Astrocyte of the spinal cord (primary cell): ENCODE measurements at regions not wholly inside any gene's neighbourhood (a gene's known extent, or its start where the extent isn't known, plus 50 kb on each side); places are given as distances from the start of the nearest gene placed in this dataset.

Experiments used
- DNase-seq: peaks from one replicate; pipeline ENCODE4 v3.0.0; 2011; ENCODE audit warnings: low read depth, low spot score
- H3K4me3 ChIP-seq: 2 replicates; pipeline ENCODE4 v1.5.1; 2011; ENCODE audit warnings: low read depth, mild to moderate bottlenecking, low read length, moderate library complexity
- in situ Hi-C: cut with HindIII; loops from 2 replicates; pipeline ENCODE4 v1.10.0; 2017; ENCODE audit warnings: low sequenced_read_pairs
- TF ChIP-seq, protein P1 (sequence below): IDR thresholded peaks from 2 replicates; pipeline ENCODE4 v1.5.1; 2012; ENCODE audit warnings: low read depth, mild to moderate bottlenecking, low read length, inconsistent platforms

DNA sequence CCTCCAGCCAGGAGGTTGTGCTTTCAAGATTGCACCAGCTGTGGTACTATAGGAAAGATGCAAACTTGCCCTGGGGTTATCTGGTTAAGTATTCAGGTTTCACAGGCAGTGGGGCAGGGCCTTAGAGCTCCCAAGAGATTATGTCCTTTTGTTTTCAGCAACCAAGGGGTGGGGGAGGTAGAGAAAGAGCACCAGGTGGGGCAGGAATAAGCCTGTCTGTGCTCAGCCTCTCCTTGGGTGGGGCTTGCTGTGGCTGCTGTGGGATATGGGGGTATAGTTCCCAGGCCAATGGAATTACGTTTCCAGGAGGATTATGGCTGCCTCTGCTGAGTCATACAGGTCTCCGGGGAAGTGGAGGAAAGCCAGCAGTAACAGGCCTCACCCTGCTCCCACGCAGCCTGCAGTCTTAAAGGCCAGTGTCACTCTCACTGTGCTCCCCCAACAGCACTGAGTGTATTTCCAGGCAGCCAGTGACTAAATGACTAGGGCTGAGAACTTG lies 508.6 kb downstream of the RWDD3 start:
- in situ Hi-C loops = no loop called here
- TF ChIP-seq, protein P1, sequence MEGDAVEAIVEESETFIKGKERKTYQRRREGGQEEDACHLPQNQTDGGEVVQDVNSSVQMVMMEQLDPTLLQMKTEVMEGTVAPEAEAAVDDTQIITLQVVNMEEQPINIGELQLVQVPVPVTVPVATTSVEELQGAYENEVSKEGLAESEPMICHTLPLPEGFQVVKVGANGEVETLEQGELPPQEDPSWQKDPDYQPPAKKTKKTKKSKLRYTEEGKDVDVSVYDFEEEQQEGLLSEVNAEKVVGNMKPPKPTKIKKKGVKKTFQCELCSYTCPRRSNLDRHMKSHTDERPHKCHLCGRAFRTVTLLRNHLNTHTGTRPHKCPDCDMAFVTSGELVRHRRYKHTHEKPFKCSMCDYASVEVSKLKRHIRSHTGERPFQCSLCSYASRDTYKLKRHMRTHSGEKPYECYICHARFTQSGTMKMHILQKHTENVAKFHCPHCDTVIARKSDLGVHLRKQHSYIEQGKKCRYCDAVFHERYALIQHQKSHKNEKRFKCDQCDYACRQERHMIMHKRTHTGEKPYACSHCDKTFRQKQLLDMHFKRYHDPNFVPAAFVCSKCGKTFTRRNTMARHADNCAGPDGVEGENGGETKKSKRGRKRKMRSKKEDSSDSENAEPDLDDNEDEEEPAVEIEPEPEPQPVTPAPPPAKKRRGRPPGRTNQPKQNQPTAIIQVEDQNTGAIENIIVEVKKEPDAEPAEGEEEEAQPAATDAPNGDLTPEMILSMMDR = no peak
- peak; percentile 18 for DNase-seq
- H3K4me3 ChIP-seq = no peak overlapping the region

- TF ChIP-seq, protein P1 = no peak
- H3K4me3 ChIP-seq = no peak overlapping the region
- in situ Hi-C loops = no loop called here
- DNase-seq = no peak
Measured at GRCh38 chr1:95744731-95745130, 510.7 kb downstream of the RWDD3 start.

- in situ Hi-C loops = no loop called here
- no peak for DNase-seq
- H3K4me3 ChIP-seq = no peak overlapping the region
- TF ChIP-seq, protein P1 = no peak
Measured at GRCh38 chr1:95752515-95753381, 518.7 kb downstream of the RWDD3 start.

DNA sequence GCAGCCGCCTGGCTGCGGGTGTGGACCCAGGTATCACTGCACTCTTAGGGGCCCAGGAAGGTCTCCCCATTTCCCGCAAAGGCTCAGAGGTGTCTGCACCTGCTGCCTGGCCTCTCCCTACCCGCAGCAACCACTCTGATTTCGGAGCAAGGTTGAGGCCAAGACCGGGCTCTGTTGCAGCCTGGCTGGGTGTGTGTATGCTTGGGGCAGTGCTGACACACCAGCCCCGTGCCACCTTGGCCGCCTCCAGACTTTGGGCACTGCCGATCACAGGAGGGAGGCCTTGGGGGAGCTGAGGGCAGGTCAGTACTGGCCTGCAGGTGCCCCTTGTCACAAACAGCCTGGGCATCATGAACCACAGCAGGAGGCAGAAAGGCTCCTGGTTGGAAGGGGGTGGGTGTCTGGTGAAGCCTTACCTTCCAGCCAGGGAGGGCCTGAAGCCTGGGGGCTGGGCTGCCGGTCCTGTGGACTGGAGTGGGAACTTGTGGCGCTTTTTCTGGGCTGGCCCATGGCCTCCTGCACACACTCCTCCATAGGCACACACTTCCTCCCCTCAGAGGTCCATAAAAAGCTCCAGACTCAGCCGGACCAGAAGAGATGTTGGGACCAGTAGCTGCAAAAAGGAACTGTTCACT lies 519.5 kb downstream of the RWDD3 start:
- TF ChIP-seq, protein P1 = no peak
- H3K4me3 ChIP-seq = no peak overlapping the region
- no peak for DNase-seq
- in situ Hi-C loops = no loop called here

DNA sequence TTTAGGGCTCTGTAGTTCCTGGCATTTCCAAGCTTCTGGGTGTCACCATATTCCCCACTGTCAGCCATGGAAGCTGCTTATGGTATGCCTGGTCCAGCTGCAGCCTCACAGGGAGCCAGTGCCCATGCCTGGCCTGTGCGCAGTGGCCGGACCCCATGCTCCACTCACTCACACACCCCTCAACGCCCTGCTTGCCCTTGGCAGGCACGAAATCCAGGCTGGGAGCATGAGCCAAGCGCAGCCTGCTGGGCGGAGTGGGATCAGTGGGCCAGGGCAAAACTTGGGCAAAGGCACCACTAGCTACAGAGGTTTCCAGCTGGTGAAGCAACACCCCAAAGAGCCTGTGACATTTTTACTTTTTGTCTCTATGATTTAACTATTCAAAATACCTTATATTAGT lies 520.4 kb downstream of the RWDD3 start:
- H3K4me3 ChIP-seq = no peak overlapping the region
- TF ChIP-seq, protein P1 = no peak
- in situ Hi-C loops = no loop called here
- DNase-seq = no peak

GRCh38 chr1:95766036-95766435 lies 532.0 kb downstream of the RWDD3 start:
- no peak for DNase-seq
- no peak overlapping the region for H3K4me3 ChIP-seq
- in situ Hi-C loops = no loop called here
- TF ChIP-seq, protein P1 = no peak
